Skeletal muscle cell (primary cell): ENCODE measurements at regions not wholly inside any gene's neighbourhood (a gene's known extent, or its start where the extent isn't known, plus 50 kb on each side); places are given as distances from the start of the nearest gene placed in this dataset.
A peak's percentile ranks its signal among the peaks of the same experiment; 100 is the strongest.

Source experiments
- DNase-seq: peaks from one replicate; pipeline ENCODE4 v3.0.0-alpha.2; 2010; ENCODE audit warnings: low read depth
- H3K4me3 ChIP-seq: 2 replicates; pipeline ENCODE4 v1.5.1; 2011; ENCODE audit warnings: low read depth, mild to moderate bottlenecking, control low read depth, low read length, moderate library complexity

GRCh38 chr6:3990692-3991491, 88.0 kb downstream of the FAM217A start:
- DNase-seq, result peak; percentile 72
- peak overlapping the region; percentile 26 for H3K4me3 ChIP-seq

DNA sequence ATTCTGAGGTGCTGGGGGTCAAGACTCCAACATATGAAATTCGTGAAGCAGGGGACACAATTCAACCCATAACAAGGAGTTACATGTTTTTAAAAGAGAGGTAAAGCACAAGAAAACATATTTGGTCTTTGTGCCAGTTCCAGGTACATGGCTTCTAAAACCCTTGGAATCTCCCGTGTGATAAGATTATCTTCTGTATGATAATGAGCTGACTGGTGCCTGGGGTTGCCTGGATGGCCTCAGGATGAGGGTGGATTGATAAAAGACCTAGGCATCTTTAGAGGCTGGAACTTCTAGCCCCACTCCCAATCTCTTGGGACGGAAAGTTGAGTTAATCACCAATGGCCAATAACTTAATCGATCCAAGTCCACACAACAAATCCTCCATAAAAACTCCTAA, 87.0 kb downstream of the FAM217A start:
- H3K4me3 ChIP-seq, result no peak overlapping the region
- no peak for DNase-seq

DNA sequence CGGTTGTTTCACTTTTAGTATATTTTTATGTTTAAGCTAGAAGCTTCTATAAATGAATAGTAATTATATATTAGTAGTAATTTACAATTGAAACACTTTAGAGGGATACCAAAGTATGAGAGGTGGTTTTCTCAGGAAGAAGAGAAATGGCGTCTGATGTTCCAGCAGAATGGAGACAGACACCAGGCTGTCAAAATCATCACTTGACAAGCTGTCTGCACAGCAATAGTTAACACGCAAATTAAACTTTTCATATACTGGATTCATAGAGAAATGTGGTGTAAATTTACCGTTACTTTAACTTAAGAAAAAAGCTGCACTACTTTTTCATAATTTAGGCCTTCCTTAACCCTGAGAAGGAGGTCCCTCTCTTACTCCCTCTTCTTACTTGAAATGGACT, 82.6 kb downstream of the FAM217A start:
- no peak for DNase-seq
- no peak overlapping the region for H3K4me3 ChIP-seq

DNA sequence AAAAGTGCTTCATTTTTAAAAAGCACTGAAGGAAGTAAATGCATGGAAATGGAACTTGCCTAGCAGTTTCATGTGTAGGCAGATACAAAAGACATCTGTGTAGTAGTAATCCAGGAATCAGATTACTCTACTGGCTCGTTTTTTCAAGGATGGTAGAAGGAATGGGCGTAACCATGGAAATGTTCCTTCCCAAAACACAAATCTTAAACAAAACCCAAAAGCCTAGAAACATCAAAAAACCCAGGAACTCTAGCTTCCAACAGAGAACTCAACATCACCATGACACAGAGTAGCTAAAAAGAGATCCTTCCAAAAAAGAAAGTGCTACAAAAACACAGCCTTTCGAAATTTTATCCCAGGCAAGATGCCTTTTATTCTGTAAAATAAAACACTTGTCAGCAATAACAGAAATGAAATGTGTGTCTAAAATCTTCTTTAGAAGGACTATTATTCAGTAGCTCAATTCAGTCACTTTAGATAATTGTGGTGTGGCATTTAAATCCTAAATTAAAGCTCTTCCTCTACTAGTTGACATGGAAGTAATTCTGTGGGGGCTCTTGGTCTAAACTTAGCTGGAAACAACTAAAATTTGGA, 81.7 kb downstream of the FAM217A start:
- no peak overlapping the region for H3K4me3 ChIP-seq
- DNase-seq, result no peak

- H3K4me3 ChIP-seq, result no peak overlapping the region
- no peak for DNase-seq
Observed at GRCh38 chr6:3999800-4000661, 78.9 kb downstream of the FAM217A start.

DNA sequence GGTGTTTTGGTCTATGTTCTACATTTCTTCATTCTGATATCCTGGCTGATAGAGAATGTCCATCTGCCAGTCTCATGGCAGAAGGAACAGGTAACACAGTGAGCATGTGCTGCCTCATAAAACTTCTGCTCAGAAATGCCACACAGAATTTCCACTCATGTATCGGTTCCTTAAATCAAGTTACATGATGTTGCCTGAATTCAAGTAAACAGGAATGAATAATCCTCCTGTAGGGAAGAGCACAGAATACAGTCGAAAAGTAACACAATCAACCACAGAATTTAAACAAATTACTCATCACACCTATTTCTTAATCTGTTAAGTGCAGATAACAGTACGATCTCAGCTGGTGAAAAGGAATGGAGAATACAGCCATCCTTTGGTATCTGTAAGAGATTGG, 74.7 kb downstream of the FAM217A start:
- no peak for DNase-seq

GRCh38 chr6:4008324-4009047, 70.5 kb downstream of the FAM217A start:
- DNase-seq, result peak; percentile 66
- no peak overlapping the region for H3K4me3 ChIP-seq

More for the DNA sequence above, 74.7 kb downstream of the FAM217A start:
- no peak overlapping the region for H3K4me3 ChIP-seq

DNA sequence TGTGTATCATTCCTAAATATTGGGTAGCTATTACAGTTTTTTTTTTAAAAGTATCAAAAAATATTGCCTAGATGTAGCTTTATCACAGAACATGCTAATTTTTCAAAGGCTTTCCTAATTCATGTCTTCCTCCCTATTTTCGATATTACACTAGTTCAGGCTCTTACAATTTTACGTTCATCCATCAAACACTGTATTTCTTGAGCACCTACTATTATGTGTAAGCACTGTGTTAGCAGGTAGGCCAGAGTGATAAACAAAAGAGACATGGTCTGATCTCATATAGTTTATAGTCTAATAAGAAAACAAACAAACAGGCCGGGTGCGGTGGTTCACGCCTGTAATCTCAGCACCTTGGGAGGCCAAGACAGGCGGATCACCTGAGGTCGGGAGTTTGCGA, 69.5 kb downstream of the FAM217A start:
- H3K4me3 ChIP-seq, result no peak overlapping the region
- DNase-seq, result no peak

DNA sequence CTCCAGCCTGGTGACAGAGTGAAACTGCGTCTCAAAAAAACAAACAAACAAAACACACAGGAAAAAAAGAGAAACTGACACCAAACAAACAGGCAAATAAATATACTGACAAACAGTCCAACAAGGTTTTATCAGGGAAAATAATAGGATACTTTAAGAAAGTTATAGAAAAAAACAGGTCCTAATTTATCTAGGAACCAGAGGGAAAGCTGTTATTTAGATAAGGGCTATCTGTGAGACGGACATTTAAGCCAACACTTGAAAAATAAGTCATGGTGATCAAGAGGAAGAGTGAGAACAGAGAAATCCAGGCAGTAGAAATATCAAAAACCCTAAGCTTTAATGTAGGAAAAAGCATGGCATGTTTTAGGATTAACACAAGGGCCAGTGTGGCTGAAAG, 68.9 kb downstream of the FAM217A start:
- H3K4me3 ChIP-seq, result no peak overlapping the region
- no peak for DNase-seq

GRCh38 chr6:4010689-4011090, 68.2 kb downstream of the FAM217A start:
- no peak for DNase-seq

DNA sequence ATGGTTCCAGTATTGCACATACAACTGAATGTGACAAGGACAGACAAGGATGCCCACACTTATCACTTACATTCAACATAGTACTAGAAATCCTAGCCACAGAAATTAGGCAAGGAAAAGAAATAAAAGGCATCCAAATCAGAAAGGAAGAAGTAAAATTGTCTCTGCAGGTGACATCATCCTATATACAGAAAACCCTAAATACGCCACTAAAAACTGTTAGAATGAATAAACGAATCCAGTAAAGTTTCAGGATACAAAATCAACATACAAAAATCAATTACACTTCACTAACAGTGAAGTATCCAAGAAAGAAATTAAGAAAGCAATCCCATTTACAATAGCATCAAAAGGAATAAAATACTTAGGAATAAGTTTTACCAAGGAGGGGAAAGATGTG, 66.1 kb downstream of the FAM217A start:
- DNase-seq, result no peak
- no peak overlapping the region for H3K4me3 ChIP-seq

More at GRCh38 chr6:4010689-4011090, 68.2 kb downstream of the FAM217A start:
- H3K4me3 ChIP-seq, result no peak overlapping the region

DNA sequence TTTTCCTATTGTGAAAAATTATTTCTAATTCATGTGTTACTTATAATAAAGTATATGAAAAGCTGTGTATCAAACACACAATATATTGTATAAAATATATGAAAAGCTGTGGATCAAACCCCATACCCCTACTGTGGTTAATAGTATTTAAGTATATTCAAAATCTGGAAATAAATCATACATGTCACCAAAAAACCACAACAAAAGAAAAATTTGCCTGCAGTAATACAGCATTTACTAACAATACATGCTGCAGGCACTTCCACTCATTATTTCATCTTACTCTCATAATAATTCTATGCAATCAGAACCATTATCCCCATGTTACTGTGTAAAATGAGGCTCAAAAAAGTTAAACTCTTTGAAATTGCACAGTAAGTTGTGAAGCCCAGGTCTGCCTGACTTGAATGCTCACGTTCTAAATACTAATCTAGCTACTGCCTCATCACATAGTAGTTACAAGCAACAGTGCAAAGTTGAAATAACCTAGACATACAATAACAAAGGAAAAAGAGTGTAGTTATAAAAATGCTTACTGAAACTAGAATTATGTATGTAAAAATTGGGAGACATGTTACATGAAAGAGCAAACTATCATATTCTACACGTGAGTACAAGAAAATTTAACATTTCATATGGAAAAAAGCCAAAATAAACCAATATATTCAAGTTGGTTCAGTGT, 61.7 kb downstream of the FAM217A start:
- DNase-seq, result no peak
- peak overlapping the region; percentile 77 for H3K4me3 ChIP-seq

DNA sequence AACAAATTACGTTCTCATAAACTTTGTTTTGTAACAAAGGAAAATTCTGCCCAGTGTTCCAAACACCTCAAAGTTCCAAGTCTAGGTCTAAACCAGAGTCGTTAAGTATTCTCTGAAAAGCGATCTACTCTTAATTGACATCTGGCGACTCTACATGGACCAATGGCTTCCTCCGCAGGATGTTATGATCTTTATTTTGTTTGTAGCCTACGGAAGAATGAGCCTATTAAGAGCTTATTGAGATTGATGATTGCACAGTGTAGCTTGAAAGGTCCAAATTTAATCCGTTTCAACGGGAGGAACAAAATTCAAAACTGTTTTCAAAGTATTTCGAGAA, 61.1 kb downstream of the FAM217A start:
- peak overlapping the region; percentile 77 for H3K4me3 ChIP-seq
- no peak for DNase-seq

DNA sequence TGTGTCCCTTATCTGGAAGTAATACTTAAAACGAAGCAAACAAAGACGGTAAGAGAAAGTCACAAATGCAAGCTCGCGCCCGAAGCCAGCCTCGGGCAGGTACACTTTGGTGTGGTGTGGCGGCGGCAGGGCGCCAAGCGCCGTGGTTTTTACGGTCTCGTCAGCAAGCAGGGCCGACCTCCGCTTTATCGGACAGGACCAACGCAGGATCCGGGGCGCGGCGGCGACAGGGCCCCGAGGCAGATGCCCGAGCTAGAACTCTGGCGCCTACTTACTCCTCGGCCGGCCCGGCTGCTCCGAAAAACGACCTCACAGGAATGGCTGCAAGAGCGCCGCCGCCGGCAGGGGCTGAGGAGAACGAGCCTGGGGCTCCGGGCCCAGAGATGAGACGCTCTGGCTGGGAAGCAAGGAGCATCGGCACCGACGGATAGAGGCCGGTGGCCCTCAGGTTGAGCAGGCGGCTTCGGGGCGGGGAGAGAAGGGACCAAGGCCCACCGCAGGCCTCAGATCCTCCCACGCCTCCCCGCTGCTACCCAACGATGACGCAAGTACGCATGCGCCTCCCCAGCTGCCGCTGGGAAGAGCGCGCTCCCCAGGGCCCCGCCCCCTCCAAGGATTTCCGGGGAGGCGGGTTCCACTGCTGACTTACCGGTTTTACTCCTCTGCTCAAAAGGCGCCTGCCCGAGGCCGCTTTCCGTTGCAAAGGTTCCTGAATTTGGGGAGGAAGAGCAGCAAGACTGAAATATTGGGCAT, 60.6 kb downstream of the FAM217A start:
- H3K4me3 ChIP-seq, result peak overlapping the region; percentile 77

More for the DNA sequence above, 60.6 kb downstream of the FAM217A start:
- peak; percentile 87 for DNase-seq
